ENCODE measurements at regions not wholly inside any gene's neighbourhood (a gene's known extent, or its start where the extent isn't known, plus 50 kb on each side); places are given as distances from the start of the nearest gene placed in this dataset.

DNA sequence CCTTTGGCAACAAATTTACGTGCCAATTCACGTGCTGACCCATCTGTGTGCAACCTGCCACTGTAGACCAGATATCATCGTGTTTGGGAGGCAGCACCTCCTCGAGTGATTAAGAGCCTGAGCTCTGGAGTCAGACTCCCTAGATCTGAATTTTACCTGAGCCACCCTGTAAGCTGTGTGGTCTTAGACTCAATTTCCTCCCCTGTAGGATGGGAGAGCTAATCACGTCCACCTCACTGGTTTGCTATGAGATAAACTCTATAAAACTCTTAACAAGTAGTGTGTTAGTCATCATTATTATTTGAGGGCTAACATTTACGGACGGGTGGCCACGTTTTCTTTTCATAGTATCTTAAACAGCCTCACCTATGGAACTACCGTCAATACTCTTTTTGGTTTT is 220.0 kb upstream of the ADAMTSL1 start:
- TF ChIP-seq, protein P1, sequence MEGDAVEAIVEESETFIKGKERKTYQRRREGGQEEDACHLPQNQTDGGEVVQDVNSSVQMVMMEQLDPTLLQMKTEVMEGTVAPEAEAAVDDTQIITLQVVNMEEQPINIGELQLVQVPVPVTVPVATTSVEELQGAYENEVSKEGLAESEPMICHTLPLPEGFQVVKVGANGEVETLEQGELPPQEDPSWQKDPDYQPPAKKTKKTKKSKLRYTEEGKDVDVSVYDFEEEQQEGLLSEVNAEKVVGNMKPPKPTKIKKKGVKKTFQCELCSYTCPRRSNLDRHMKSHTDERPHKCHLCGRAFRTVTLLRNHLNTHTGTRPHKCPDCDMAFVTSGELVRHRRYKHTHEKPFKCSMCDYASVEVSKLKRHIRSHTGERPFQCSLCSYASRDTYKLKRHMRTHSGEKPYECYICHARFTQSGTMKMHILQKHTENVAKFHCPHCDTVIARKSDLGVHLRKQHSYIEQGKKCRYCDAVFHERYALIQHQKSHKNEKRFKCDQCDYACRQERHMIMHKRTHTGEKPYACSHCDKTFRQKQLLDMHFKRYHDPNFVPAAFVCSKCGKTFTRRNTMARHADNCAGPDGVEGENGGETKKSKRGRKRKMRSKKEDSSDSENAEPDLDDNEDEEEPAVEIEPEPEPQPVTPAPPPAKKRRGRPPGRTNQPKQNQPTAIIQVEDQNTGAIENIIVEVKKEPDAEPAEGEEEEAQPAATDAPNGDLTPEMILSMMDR (IDR thresholded peaks at IDR 0.05 in 2 of 3, conservative IDR thresholded peaks at IDR 0.05 in 1 of 3; ENCODE audit: borderline replicate concordance in 1 of 3, insufficient read depth in 1 of 3, low read depth in 2 of 3, low read length in 2 of 3) = no peak
- TF ChIP-seq, protein P2, sequence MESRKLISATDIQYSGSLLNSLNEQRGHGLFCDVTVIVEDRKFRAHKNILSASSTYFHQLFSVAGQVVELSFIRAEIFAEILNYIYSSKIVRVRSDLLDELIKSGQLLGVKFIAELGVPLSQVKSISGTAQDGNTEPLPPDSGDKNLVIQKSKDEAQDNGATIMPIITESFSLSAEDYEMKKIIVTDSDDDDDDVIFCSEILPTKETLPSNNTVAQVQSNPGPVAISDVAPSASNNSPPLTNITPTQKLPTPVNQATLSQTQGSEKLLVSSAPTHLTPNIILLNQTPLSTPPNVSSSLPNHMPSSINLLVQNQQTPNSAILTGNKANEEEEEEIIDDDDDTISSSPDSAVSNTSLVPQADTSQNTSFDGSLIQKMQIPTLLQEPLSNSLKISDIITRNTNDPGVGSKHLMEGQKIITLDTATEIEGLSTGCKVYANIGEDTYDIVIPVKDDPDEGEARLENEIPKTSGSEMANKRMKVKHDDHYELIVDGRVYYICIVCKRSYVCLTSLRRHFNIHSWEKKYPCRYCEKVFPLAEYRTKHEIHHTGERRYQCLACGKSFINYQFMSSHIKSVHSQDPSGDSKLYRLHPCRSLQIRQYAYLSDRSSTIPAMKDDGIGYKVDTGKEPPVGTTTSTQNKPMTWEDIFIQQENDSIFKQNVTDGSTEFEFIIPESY (IDR thresholded peaks at IDR 0.05; ENCODE audit: extremely low read depth, insufficient replicate concordance, low read length) = no peak
- TF ChIP-seq JUND (IDR thresholded peaks at IDR 0.05) (no peak), YY1 (IDR thresholded peaks at IDR 0.05; ENCODE audit: extremely low read depth, insufficient replicate concordance, low read depth, low read length) (no peak), EZH2phosphoT487 (IDR thresholded peaks at IDR 0.05; ENCODE audit: borderline replicate concordance) (no peak), POLR2AphosphoS5 (IDR thresholded peaks at IDR 0.05; ENCODE audit: low read depth, low read length) (no peak)
